GM06990 (cell line): ENCODE measurements at regions not wholly inside any gene's neighbourhood (a gene's known extent, or its start where the extent isn't known, plus 50 kb on each side); places are given as distances from the start of the nearest gene placed in this dataset.
"Not testable (repeated sequence)": the region's sequence is repeated elsewhere in the genome, so short reads cannot be mapped to it uniquely, and the experiment has no call there.

Experiments
- DNase-seq: peaks from one replicate; pipeline ENCODE4 v3.0.0-alpha.2; 2011; ENCODE audit not compliant: insufficient read length; ENCODE audit errors: extremely low read depth
- H3K27me3 ChIP-seq: replicated peaks from 2 replicates; pipeline ENCODE4 v1.6.0; 2011; ENCODE audit warnings: low read length; ENCODE audit not compliant: control insufficient read depth, insufficient read depth
- H3K36me3 ChIP-seq: 2 replicates; pipeline ENCODE4 v1.5.1; 2011; ENCODE audit warnings: low read length; ENCODE audit not compliant: control insufficient read depth, insufficient read depth
- H3K4me3 ChIP-seq: replicated peaks from 2 replicates; pipeline ENCODE4 v1.5.1; 2011; ENCODE audit warnings: low read depth, mild to moderate bottlenecking, control low read depth, low read length
- TF ChIP-seq, protein P1 (sequence below): IDR thresholded peaks from 2 replicates; pipeline ENCODE4 v1.5.1; 2011; ENCODE audit warnings: low read length, control low read depth, mild to moderate bottlenecking, inconsistent platforms; ENCODE audit not compliant: insufficient read depth, poor library complexity, severe bottlenecking

DNA sequence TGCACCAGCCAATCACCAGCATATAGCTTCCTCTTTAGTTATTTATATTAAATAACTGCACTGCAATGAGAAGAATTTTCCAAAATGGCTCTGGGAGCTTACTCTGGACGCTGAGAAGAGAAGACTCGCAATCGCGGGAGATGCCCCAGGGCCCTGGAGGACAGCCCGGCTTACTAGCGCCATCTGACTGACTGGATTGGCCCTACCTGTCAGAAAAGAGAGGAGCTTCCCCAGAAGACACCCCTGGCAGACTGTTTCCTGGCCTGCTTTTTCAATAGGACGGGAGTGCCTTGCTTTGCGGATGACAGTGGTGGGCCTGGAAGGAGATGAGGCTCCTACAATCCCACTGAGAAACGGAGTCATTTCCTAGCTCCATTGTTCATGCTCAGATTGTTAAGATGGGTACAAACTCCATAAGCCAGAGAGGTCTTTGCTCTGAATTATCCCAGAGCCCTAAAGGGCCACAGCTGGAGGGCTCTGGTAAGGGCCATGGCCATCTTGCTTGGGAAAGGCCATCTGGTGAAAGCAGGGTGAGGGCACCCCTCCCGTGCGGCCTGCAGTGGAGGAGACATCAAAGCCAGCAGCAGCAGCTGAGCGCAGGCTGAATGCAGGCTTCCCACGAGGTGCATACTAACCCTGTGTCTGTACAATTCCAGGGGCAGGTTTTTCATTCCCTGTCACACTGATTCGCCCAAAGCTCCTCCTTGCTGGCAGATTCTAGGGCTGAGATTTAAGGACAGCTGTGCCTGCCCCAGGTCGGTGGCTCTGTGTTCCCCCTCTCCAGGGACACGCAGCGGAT lies 92.1 kb downstream of the GALR1 start:
- H3K4me3 ChIP-seq = no peak overlapping the region
- no peaks in the 10 kb centered on the region for H3K27me3 ChIP-seq
- H3K36me3 ChIP-seq = no peaks in the 10 kb centered on the region
- TF ChIP-seq, protein P1, sequence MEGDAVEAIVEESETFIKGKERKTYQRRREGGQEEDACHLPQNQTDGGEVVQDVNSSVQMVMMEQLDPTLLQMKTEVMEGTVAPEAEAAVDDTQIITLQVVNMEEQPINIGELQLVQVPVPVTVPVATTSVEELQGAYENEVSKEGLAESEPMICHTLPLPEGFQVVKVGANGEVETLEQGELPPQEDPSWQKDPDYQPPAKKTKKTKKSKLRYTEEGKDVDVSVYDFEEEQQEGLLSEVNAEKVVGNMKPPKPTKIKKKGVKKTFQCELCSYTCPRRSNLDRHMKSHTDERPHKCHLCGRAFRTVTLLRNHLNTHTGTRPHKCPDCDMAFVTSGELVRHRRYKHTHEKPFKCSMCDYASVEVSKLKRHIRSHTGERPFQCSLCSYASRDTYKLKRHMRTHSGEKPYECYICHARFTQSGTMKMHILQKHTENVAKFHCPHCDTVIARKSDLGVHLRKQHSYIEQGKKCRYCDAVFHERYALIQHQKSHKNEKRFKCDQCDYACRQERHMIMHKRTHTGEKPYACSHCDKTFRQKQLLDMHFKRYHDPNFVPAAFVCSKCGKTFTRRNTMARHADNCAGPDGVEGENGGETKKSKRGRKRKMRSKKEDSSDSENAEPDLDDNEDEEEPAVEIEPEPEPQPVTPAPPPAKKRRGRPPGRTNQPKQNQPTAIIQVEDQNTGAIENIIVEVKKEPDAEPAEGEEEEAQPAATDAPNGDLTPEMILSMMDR = no peak
- DNase-seq = no peak

DNA sequence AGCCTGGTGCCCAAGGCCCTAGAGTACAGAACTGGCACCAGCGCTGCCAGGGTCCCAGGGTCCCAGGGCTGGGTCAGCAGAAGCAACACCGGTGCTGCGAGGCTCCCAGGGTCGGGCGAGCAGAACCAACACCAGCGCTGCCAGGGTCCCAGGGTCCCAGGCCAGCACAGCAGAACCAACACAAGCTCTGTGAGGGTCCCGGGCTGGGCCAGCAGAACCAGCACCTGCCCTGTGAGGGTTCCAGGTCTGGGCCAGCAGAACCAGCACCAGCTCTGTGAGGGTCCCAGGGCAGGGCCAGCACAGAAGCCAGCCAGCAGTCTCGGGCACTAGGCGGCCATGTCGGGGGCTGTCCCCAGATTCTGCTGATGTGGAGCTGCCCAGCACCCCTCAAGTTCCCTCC lies 93.1 kb downstream of the GALR1 start:
- DNase-seq = no peak
- TF ChIP-seq, protein P1 = no peak
- no peaks in the 10 kb centered on the region for H3K36me3 ChIP-seq
- H3K27me3 ChIP-seq = no peaks in the 10 kb centered on the region
- H3K4me3 ChIP-seq = no peak overlapping the region

DNA sequence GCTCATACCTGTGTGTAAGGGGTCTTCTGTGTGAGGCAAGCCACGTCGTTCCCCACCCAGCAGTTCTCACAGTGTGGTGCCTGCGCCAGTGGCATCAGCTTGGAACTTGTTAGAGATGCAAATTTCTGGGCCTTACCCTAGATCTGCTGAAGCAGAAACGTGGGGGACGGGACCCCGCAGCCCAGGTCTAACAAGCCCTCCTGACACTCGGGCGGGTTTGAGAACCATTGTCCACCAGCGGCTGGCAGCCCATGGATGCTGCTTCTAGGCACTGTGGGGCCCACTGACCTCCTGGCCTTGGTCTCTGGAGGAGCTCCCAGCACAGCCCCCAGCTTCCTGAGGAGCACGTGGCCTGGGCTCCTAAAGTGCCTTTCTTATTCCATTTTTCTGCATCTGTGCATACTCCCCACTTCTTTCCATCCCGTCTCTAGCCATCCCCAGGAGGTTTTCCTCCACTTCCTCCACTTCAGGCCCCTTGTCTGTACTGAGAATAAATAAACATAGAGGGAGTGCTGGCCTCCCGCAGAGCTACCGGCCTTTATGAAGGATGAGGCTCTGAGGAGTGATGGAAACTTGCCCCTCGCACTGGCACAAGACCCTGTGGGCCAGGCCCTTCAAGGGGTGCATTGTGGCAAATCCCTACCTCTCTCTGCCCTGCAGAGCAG lies 94.3 kb downstream of the GALR1 start:
- no peaks in the 10 kb centered on the region for H3K36me3 ChIP-seq
- TF ChIP-seq, protein P1 = no peak
- DNase-seq = no peak
- no peaks in the 10 kb centered on the region for H3K27me3 ChIP-seq
- H3K4me3 ChIP-seq = no peak overlapping the region

DNA sequence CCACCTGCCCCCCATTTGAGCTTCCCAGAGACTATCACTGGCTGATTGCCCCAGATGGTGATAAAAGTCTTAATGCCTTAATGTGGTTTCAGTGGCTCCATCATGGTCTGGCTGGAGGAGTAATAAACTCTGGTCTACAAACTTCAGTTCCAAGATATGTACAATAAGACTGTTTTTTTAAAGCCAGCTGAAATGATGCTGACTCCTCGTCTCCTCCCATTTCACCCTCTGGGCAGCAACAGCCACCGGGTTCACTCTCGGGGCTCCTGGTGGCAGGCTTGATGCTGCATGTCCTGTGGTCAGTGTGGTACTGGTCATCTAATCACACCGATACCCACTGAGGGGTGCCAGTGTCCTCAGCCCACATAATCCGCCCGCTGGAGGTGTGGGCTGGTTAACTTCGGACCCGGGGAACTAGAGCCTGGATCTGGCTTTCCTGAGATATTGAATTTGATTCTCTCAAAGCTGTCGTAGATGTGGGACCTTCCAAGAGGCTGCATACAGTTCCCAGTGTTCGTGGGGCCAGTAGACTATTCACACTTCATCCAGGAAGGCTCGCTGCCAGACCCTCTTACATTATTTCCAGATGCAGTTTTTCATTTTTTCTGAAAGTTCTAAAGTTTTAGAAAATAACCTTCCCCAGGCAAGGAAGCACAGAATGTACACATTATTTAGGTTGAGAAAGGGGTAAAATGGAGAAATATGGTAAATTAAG lies 95.3 kb downstream of the GALR1 start:
- no peaks in the 10 kb centered on the region for H3K36me3 ChIP-seq
- no peak for DNase-seq
- H3K4me3 ChIP-seq = no peak overlapping the region
- no peaks in the 10 kb centered on the region for H3K27me3 ChIP-seq
- TF ChIP-seq, protein P1 = no peak

DNA sequence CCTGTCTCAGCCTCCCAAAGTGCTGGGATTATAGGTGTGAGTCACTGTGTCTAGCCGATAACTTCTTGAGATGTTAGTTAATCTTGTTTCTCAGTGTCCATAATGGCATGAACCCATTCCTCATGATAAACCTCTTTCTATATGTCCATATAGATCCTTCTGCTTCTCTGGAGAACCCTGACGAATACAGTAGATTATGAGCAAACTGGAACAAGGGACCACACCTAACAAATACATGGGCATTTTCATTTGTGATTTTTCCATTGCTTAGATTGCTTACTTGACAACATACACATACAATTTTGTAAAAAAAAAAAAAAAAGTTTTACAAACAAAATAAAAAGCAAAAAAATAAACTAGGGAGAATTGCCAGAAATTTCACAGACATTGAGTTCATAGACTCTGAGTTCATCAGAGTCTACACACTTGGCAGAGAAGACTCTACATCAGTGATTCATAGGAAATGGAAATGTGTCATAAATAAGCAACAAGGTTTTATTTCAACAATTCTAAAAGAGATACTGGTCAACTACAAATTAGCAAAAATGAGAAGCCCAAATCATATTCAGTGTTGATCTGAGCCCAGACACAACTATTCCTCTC lies 96.7 kb downstream of the GALR1 start:
- Histone ChIP-seq H3K4me3 (no peak overlapping the region), H3K27me3 (no peaks in the 10 kb centered on the region), H3K36me3 (no peaks in the 10 kb centered on the region)
- TF ChIP-seq, protein P1 = no peak
- DNase-seq = no peak

DNA sequence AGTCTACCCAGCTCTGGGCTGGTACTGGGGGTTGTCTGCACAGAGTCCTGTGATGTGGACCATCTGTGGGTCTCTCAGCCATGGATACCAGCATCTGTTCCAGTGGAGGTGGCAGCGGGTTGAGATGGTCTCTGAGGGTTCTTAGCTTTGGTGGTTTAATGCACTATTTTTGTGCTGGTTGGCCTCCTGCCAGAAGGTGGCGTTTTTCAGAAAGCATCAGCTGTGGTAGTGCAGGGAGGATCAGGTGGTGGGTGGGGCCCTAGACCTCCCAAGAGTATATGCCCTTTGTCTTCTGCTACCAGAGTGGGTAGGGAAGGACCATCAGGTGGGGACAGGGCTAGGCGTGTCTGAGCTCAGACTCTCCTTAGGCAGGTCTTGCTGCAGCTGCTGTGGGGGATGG lies 103.7 kb downstream of the GALR1 start:
- not testable (repeated sequence) for H3K36me3 ChIP-seq, DNase-seq, H3K27me3 ChIP-seq, H3K4me3 ChIP-seq
